ENCODE measurements at regions not wholly inside any gene's neighbourhood (a gene's known extent, or its start where the extent isn't known, plus 50 kb on each side); places are given as distances from the start of the nearest gene placed in this dataset.

GRCh38 chr12:87772401-87772800 lies 256.8 kb downstream of the C12orf50 start:
- 49 to 51% methylated on average over 2 of the region's 2 CpGs for WGBS, 2 experiments (ENCODE audit: low coverage in 1 of 2, low lambda C conversion rate in 2 of 2, missing lambda C conversion rate in 2 of 2)
- H3K9ac ChIP-seq = no peak overlapping the region
- no peak overlapping the region for H3K27ac ChIP-seq
- in situ Hi-C loops (cut with MboI) = no loop called here
- H3K9me2 ChIP-seq (ENCODE audit: insufficient read depth) = no peaks in the 10 kb centered on the region
- no peaks in the 10 kb centered on the region for H3K79me2 ChIP-seq (ENCODE audit: insufficient read depth)
- H4K20me1 ChIP-seq (ENCODE audit: insufficient read depth) = no peaks in the 10 kb centered on the region
- H3K4me1 ChIP-seq (ENCODE audit: insufficient read depth) = no peaks in the 10 kb centered on the region
- no peaks in the 10 kb centered on the region for H3K9me3 ChIP-seq (ENCODE audit: low read depth)
- H3F3A ChIP-seq (ENCODE audit: insufficient read depth) = no peaks in the 10 kb centered on the region
- DNase-seq = no peak
- no peaks in the 10 kb centered on the region for H3K36me3 ChIP-seq (ENCODE audit: low read depth)
- H3K4me2 ChIP-seq (ENCODE audit: unreplicated experiment) = no peak overlapping the region
- H3K4me3 ChIP-seq = no peak overlapping the region
- H3K27me3 ChIP-seq (replicated peaks; ENCODE audit: insufficient read depth) = no peaks in the 10 kb centered on the region; the same call in 1 of the 2 replicates
- TF ChIP-seq EZH2phosphoT487 (IDR thresholded peaks at IDR 0.05; ENCODE audit: insufficient read depth, low read depth) (no peak), EZH2 (IDR thresholded peaks at IDR 0.05; ENCODE audit: insufficient read depth, poor library complexity, severe bottlenecking) (no peak)
- H2AFZ ChIP-seq = no peak overlapping the region

GRCh38 chr12:87768501-87769287 lies 260.5 kb downstream of the C12orf50 start:
- TF ChIP-seq EZH2phosphoT487 (IDR thresholded peaks at IDR 0.05; ENCODE audit: insufficient read depth, low read depth) = no peak
- no peak for TF ChIP-seq EZH2 (IDR thresholded peaks at IDR 0.05; ENCODE audit: insufficient read depth, poor library complexity, severe bottlenecking)
- in situ Hi-C loops (cut with MboI) = no loop called here
- H2AFZ ChIP-seq = no peak overlapping the region
- H4K20me1 ChIP-seq (ENCODE audit: insufficient read depth) = no peaks in the 10 kb centered on the region
- no peaks in the 10 kb centered on the region for H3K4me1 ChIP-seq (ENCODE audit: insufficient read depth)
- WGBS, 2 experiments (ENCODE audit: low coverage in 1 of 2, low lambda C conversion rate in 2 of 2, missing lambda C conversion rate in 2 of 2) = 42 to 43% methylated on average over 11 of the region's 11 CpGs
- no peak for DNase-seq
- H3K4me3 ChIP-seq = no peak overlapping the region
- H3K27me3 ChIP-seq (replicated peaks; ENCODE audit: insufficient read depth) = no peaks in the 10 kb centered on the region
- H3K36me3 ChIP-seq (ENCODE audit: low read depth) = no peaks in the 10 kb centered on the region
- H3K9me3 ChIP-seq (ENCODE audit: low read depth) = no peaks in the 10 kb centered on the region
- no peaks in the 10 kb centered on the region for H3F3A ChIP-seq (ENCODE audit: insufficient read depth)
- H3K9me2 ChIP-seq (ENCODE audit: insufficient read depth) = no peaks in the 10 kb centered on the region
- no peaks in the 10 kb centered on the region for H3K79me2 ChIP-seq (ENCODE audit: insufficient read depth)
- H3K4me2 ChIP-seq (ENCODE audit: unreplicated experiment) = no peak overlapping the region
- no peak overlapping the region for H3K27ac ChIP-seq
- H3K9ac ChIP-seq = no peak overlapping the region

GRCh38 chr12:87766044-87766443 lies 263.2 kb downstream of the C12orf50 start:
- no peak for DNase-seq
- Histone ChIP-seq H3K4me1 (ENCODE audit: insufficient read depth) (no peaks in the 10 kb centered on the region), H3K27me3 (replicated peaks; ENCODE audit: insufficient read depth) (no peaks in the 10 kb centered on the region), H3K27ac (no peak overlapping the region), H3K4me2 (ENCODE audit: unreplicated experiment) (no peak overlapping the region), H4K20me1 (ENCODE audit: insufficient read depth) (no peaks in the 10 kb centered on the region), H3K79me2 (ENCODE audit: insufficient read depth) (no peaks in the 10 kb centered on the region), H3K9ac (no peak overlapping the region), H3K36me3 (ENCODE audit: low read depth) (no peaks in the 10 kb centered on the region), H3K9me3 (ENCODE audit: low read depth) (no peaks in the 10 kb centered on the region), H3K9me2 (ENCODE audit: insufficient read depth) (no peaks in the 10 kb centered on the region), H3F3A (ENCODE audit: insufficient read depth) (no peaks in the 10 kb centered on the region), H2AFZ (no peak overlapping the region), H3K4me3 (no peak overlapping the region)
- TF ChIP-seq EZH2phosphoT487 (IDR thresholded peaks at IDR 0.05; ENCODE audit: insufficient read depth, low read depth) (no peak), EZH2 (IDR thresholded peaks at IDR 0.05; ENCODE audit: insufficient read depth, poor library complexity, severe bottlenecking) (no peak)
- in situ Hi-C loops (cut with MboI) = no loop called here

GRCh38 chr12:87760943-87761342 lies 268.3 kb downstream of the C12orf50 start:
- H4K20me1 ChIP-seq (ENCODE audit: insufficient read depth) = no peaks in the 10 kb centered on the region
- H3K36me3 ChIP-seq (ENCODE audit: low read depth) = no peaks in the 10 kb centered on the region
- no peaks in the 10 kb centered on the region for H3K4me1 ChIP-seq (ENCODE audit: insufficient read depth)
- H3K4me2 ChIP-seq (ENCODE audit: unreplicated experiment) = no peak overlapping the region
- DNase-seq = peak; percentile 10
- H3K9me3 ChIP-seq (ENCODE audit: low read depth) = no peaks in the 10 kb centered on the region
- no peak overlapping the region for H2AFZ ChIP-seq
- TF ChIP-seq EZH2 (IDR thresholded peaks at IDR 0.05; ENCODE audit: insufficient read depth, poor library complexity, severe bottlenecking) (no peak), EZH2phosphoT487 (IDR thresholded peaks at IDR 0.05; ENCODE audit: insufficient read depth, low read depth) (no peak)
- no peak overlapping the region for H3K27ac ChIP-seq
- H3F3A ChIP-seq (ENCODE audit: insufficient read depth) = no peaks in the 10 kb centered on the region
- no peaks in the 10 kb centered on the region for H3K27me3 ChIP-seq (replicated peaks; ENCODE audit: insufficient read depth)
- H3K4me3 ChIP-seq = no peak overlapping the region
- H3K79me2 ChIP-seq (ENCODE audit: insufficient read depth) = no peaks in the 10 kb centered on the region
- in situ Hi-C loops (cut with MboI) = no loop called here
- H3K9me2 ChIP-seq (ENCODE audit: insufficient read depth) = no peaks in the 10 kb centered on the region
- no peak overlapping the region for H3K9ac ChIP-seq
- WGBS, 2 experiments (ENCODE audit: low coverage in 1 of 2, low lambda C conversion rate in 2 of 2, missing lambda C conversion rate in 2 of 2) = 57% methylated on average over 2 of the region's 2 CpGs

GRCh38 chr12:87758271-87758670 lies 270.9 kb downstream of the C12orf50 start:
- Histone ChIP-seq H3K9ac (no peak overlapping the region), H3K9me2 (ENCODE audit: insufficient read depth) (no peaks in the 10 kb centered on the region), H2AFZ (no peak overlapping the region), H3K27me3 (replicated peaks; ENCODE audit: insufficient read depth) (no peaks in the 10 kb centered on the region), H3F3A (ENCODE audit: insufficient read depth) (no peaks in the 10 kb centered on the region), H3K79me2 (ENCODE audit: insufficient read depth) (no peaks in the 10 kb centered on the region), H3K4me2 (ENCODE audit: unreplicated experiment) (no peak overlapping the region), H4K20me1 (ENCODE audit: insufficient read depth) (no peaks in the 10 kb centered on the region), H3K4me3 (no peak overlapping the region), H3K4me1 (ENCODE audit: insufficient read depth) (no peaks in the 10 kb centered on the region), H3K9me3 (ENCODE audit: low read depth) (no peaks in the 10 kb centered on the region), H3K27ac (no peak overlapping the region), H3K36me3 (ENCODE audit: low read depth) (no peaks in the 10 kb centered on the region)
- in situ Hi-C loops (cut with MboI) = no loop called here
- TF ChIP-seq EZH2 (IDR thresholded peaks at IDR 0.05; ENCODE audit: insufficient read depth, poor library complexity, severe bottlenecking) = no peak
- no peak for TF ChIP-seq EZH2phosphoT487 (IDR thresholded peaks at IDR 0.05; ENCODE audit: insufficient read depth, low read depth)
- DNase-seq = no peak
